SK-N-MC (cell line): ENCODE measurements at regions not wholly inside any gene's neighbourhood (a gene's known extent, or its start where the extent isn't known, plus 50 kb on each side); places are given as distances from the start of the nearest gene placed in this dataset.

ENCODE experiments used
- EZH2 ChIP-seq: fragments of 200-600 bp; sonication (generic); IDR thresholded peaks from one replicate; pipeline ENCODE4 v1.6.1; 2017; ENCODE audit warnings: antibody characterized with exemption
- FOXP2 ChIP-seq: optimal IDR thresholded peaks from 2 replicates; pipeline ENCODE3; 2011; ENCODE audit warnings: mild to moderate bottlenecking, moderate library complexity; ENCODE audit not compliant: insufficient read depth; ENCODE audit errors: extremely low read length, control extremely low read depth
- POLR2AphosphoS5 ChIP-seq: IDR thresholded peaks from 2 replicates; pipeline ENCODE4 v1.6.1; 2012; ENCODE audit warnings: mild to moderate bottlenecking, low read depth, low read length, borderline replicate concordance

GRCh38 chr10:6833458-6834011 is 253.5 kb upstream of the PRKCQ start:
- TF ChIP-seq EZH2 = no peak
- TF ChIP-seq POLR2AphosphoS5 = no peak
- TF ChIP-seq FOXP2 = no peak
